K562 (cell line): ENCODE measurements at regions not wholly inside any gene's neighbourhood (a gene's known extent, or its start where the extent isn't known, plus 50 kb on each side); places are given as distances from the start of the nearest gene placed in this dataset.

Experiments used
- ATAC-seq: fragments of 200-7000 bp; cut with Tn5 transposase; 3 replicates; pipeline ENCODE4 v1.9.1; 2020; ENCODE audit warnings: moderate library complexity
- BruUV-seq: library from RNA; stranded (reverse); fragments of 400-500 nt; replicated peaks from 2 replicates; lab custom pipeline; 2021; lab: Mats Ljungman, UMichigan
- CTCF ChIA-PET: fragments of 300-600 bp; formaldehyde crosslinking; extraction: SDS; loops from one replicate; lab custom pipeline; 2021; ENCODE audit warnings: low intra/inter-chr PET ratio; lab: Yijun Ruan, JAX
- POLR2A ChIA-PET: fragments of 300-600, 350-650 bp; sonication (Branson Sonifier 250); formaldehyde crosslinking; extraction: SDS; loops from one replicate; lab custom pipeline; 2021; ENCODE audit warnings: antibody characterized with exemption, inconsistent platforms; lab: Yijun Ruan, JAX
- DNase-seq, 4 experiments: peaks; one replicate each; pipeline versions ENCODE4 v3.0.0 to v3.0.0-alpha.2; 2011 to 2018; ENCODE audit warnings: low spot score in 3 of 4, mixed read lengths in 3 of 4; ENCODE audit errors: extremely low read depth in 1 of 4
- FAIRE-seq: peaks from 2 replicates; lab custom pipeline; 2011; peaks lifted over from hg19 to GRCh38; lab: Jason Lieb, UNC
- H2AFZ ChIP-seq: 2 replicates; pipeline ENCODE4 v1.6.0; 2011; ENCODE audit warnings: low read depth, low read length, control low read depth, inconsistent platforms
- H3K27ac ChIP-seq: fragments of 200-600 bp; 3 replicates; pipeline ENCODE4 v1.8.0; 2011; ENCODE audit warnings: low read depth, mild to moderate bottlenecking, control low read depth, inconsistent platforms, low read length, moderate library complexity, mixed read lengths; ENCODE audit errors: extremely low read depth
- H3K27me3 ChIP-seq, 2 experiments: fragments of 300-600 bp in 1 of 2; 2 replicates in 1 of 2; 3 replicates in 1 of 2; pipeline versions ENCODE4 v1.6.0 to v1.8.0; 2011; ENCODE audit warnings: inconsistent platforms in 2 of 2, low read length in 2 of 2, mild to moderate bottlenecking in 1 of 2, mixed read lengths in 1 of 2, moderate library complexity in 1 of 2; ENCODE audit not compliant: control insufficient read depth in 2 of 2, insufficient read depth in 2 of 2
- H3K36me3 ChIP-seq: fragments of 300-600 bp; 3 replicates; pipeline ENCODE4 v1.8.0; 2011; ENCODE audit warnings: mild to moderate bottlenecking, low read length, inconsistent platforms; ENCODE audit not compliant: control insufficient read depth, insufficient read depth
- H3K4me1 ChIP-seq, 2 experiments: fragments of 200-600 bp in 1 of 2; replicated peaks in 1 of 2; 2 replicates in 1 of 2; 3 replicates in 1 of 2; pipeline versions ENCODE4 v1.5.1 to v1.8.0; 2011; ENCODE audit warnings: inconsistent platforms in 2 of 2, low read length in 2 of 2, mild to moderate bottlenecking in 1 of 2, mixed read lengths in 1 of 2, moderate library complexity in 1 of 2; ENCODE audit not compliant: control insufficient read depth in 2 of 2, insufficient read depth in 2 of 2
- H3K4me2 ChIP-seq: 2 replicates; pipeline ENCODE4 v1.6.1; 2011; ENCODE audit warnings: low read length, control low read depth, inconsistent platforms, mixed read lengths; ENCODE audit not compliant: insufficient read depth
- H3K4me3 ChIP-seq: fragments of 200-600 bp; sonication (generic), shearing (Covaris generic); 2 replicates; pipeline ENCODE4 v1.5.1; 2016; ENCODE audit warnings: control low read depth, inconsistent platforms
- H3K79me2 ChIP-seq: fragments of 200-600 bp; 3 replicates; pipeline ENCODE4 v1.8.0; 2011; ENCODE audit warnings: low read length, inconsistent platforms; ENCODE audit not compliant: control insufficient read depth, insufficient read depth
- H3K9ac ChIP-seq, 2 experiments: 2 replicates each; pipeline versions ENCODE4 v1.6.0 to v1.6.1; 2011; ENCODE audit warnings: low read depth in 2 of 2, low read length in 2 of 2, control low read depth in 1 of 2, inconsistent platforms in 1 of 2, mild to moderate bottlenecking in 1 of 2, mixed read lengths in 1 of 2; ENCODE audit not compliant: insufficient read depth in 1 of 2
- H3K9me1 ChIP-seq: one replicate; pipeline ENCODE4 v1.6.0; 2011; ENCODE audit warnings: inconsistent platforms, mild to moderate bottlenecking, low read length, moderate library complexity; ENCODE audit not compliant: control insufficient read depth, insufficient read depth
- H3K9me3 ChIP-seq: replicated peaks from 2 replicates; pipeline ENCODE4 v1.5.1; 2011; ENCODE audit warnings: low read depth, low read length, inconsistent platforms; ENCODE audit not compliant: control insufficient read depth, insufficient read depth
- H4K20me1 ChIP-seq: replicated peaks from 2 replicates; pipeline ENCODE4 v1.6.1; 2011; ENCODE audit warnings: low read length, inconsistent platforms, mixed read lengths; ENCODE audit not compliant: control insufficient read depth, insufficient read depth
- BDP1 ChIP-seq: IDR thresholded peaks from 3 replicates; pipeline ENCODE4 v1.6.1; 2011; ENCODE audit not compliant: insufficient read length, insufficient read depth
- CBX8 ChIP-seq: fragments of 200-600 bp; sonication (generic); IDR thresholded peaks from 2 replicates; pipeline ENCODE4 v1.6.1; 2012; ENCODE audit warnings: borderline replicate concordance, mixed run types, low read depth, mild to moderate bottlenecking, moderate library complexity, mixed read lengths, low read length, control low read depth, inconsistent platforms; ENCODE audit not compliant: poor library complexity, severe bottlenecking; ENCODE audit errors: extremely low read depth
- ELF2 ChIP-seq: fragments of 250-450 bp; sonication (Bioruptor Pico); IDR thresholded peaks from 2 replicates; pipeline ENCODE4 v1.5.0; 2021; ENCODE audit warnings: mild to moderate bottlenecking
- HOXB6 ChIP-seq: fragments of 250-450 bp; sonication (Bioruptor Pico); IDR thresholded peaks from 2 replicates; pipeline ENCODE4 v1.5.1; 2022; ENCODE audit warnings: mild to moderate bottlenecking, borderline replicate concordance
- KLF13 ChIP-seq: fragments of 450-650 bp; IDR thresholded peaks from 2 replicates; pipeline ENCODE4 v1.6.1; 2016; ENCODE audit warnings: missing genetic modification characterization, low read depth, mild to moderate bottlenecking, missing compliant biosample characterization, moderate library complexity, borderline replicate concordance
- LARP7 ChIP-seq: fragments of 450-650 bp; IDR thresholded peaks from 2 replicates; pipeline ENCODE4 v1.6.1; 2016
- NCOA1 ChIP-seq: fragments of 450-650 bp; IDR thresholded peaks from 2 replicates; pipeline ENCODE4 v1.6.1; 2016; ENCODE audit warnings: low read depth
- SOX6 ChIP-seq: fragments of 450-650 bp; IDR thresholded peaks from 2 replicates; pipeline ENCODE4 v1.6.1; 2014; ENCODE audit warnings: mild to moderate bottlenecking
- TAF1 ChIP-seq: IDR thresholded peaks from 2 replicates; pipeline ENCODE4 v1.6.1; 2011; ENCODE audit warnings: mild to moderate bottlenecking, low read length, moderate library complexity; ENCODE audit not compliant: insufficient read depth, control insufficient read depth, severe bottlenecking; ENCODE audit errors: extremely low read depth
- TCF7L2 ChIP-seq: fragments of 150-350 bp; IDR thresholded peaks from 2 replicates; pipeline ENCODE4 v1.6.1; 2016; ENCODE audit warnings: low read depth, mild to moderate bottlenecking, low read length, moderate library complexity
- TGIF2 ChIP-seq: sonication (generic); formaldehyde crosslinking; IDR thresholded peaks from 2 replicates; pipeline ENCODE4 v1.8.1; 2022; ENCODE audit warnings: mild to moderate bottlenecking, missing genetic modification reagents, moderate library complexity
- THRAP3 ChIP-seq: fragments of 450-650 bp; IDR thresholded peaks from 2 replicates; pipeline ENCODE4 v1.6.1; 2016; ENCODE audit warnings: mild to moderate bottlenecking, inconsistent platforms, borderline replicate concordance
- U2AF2 ChIP-seq: fragments of 200-400 bp; formaldehyde crosslinking; optimal IDR thresholded peaks from 2 replicates; pipeline ENCODE3; 2017; ENCODE audit warnings: low read depth, mild to moderate bottlenecking, low read length
- VEZF1 ChIP-seq: fragments of 200-800 bp; sonication (Bioruptor generic); IDR thresholded peaks from 2 replicates; pipeline ENCODE4 v1.6.1; 2017; ENCODE audit warnings: missing genetic modification characterization, missing compliant biosample characterization
- ZNF133 ChIP-seq: fragments of 250-450 bp; sonication (Bioruptor Pico); IDR thresholded peaks from 2 replicates; pipeline ENCODE4 v1.4.0; 2020; ENCODE audit warnings: mild to moderate bottlenecking
- ZNF197 ChIP-seq: fragments of 200-800 bp; sonication (Bioruptor generic); IDR thresholded peaks from 2 replicates; pipeline ENCODE4 v1.6.1; 2016; ENCODE audit warnings: low read depth, missing genetic modification characterization, missing compliant biosample characterization
- WGBS: fragments of 100-300 bp; shearing (Covaris generic); methylation state at CpG from one replicate; pipeline ENCODE4 v1.1.6; 2016; ENCODE audit warnings: low coverage, mixed read lengths; ENCODE audit not compliant: insufficient coverage; ENCODE audit errors: missing lambda C conversion rate; 5-methylcytosine and 5-hydroxymethylcytosine counted together
- in situ Hi-C: fragments of 300-500 bp; cut with MboI; formaldehyde crosslinking; loops from 4 replicates; pipeline ENCODE4 v1.15.0; 2018; ENCODE audit warnings: inconsistent platforms, mixed read lengths
- intact Hi-C: fragments of 100-400 bp; cut with micrococcal nuclease; formaldehyde crosslinking; loops from 2 replicates; pipeline ENCODE4 v1.14.2; 2022

DNA sequence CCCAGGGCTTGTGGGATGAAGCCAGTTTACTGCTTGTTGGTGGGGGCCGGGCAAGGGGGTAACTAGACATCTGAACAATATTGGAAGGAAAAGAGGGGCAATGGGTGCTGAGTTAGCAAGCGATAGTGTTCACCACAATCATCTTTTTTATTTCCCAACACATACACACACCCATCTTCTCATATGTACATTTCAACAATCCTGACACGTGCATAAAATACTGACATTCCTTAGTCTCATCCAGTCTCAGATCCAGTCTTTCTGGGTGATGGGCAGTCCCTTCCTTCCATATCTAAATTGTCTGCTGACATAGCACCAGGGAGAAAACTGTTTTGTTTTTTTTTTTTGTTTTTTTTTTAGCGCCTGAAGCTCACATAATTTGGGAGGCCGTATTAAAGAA, 333.6 kb upstream of the TRPC7 start:
- Histone ChIP-seq H3K79me2 (no peaks in the 10 kb centered on the region), H3K4me3 (no peak overlapping the region), H3K9ac (no peak overlapping the region), H4K20me1 (no peaks in the 10 kb centered on the region), H3K4me1 (no peaks in the 10 kb centered on the region), H3K27ac (no peak overlapping the region), H3K36me3 (no peaks in the 10 kb centered on the region), H3K9me3 (no peaks in the 10 kb centered on the region), H3K4me2 (no peak overlapping the region), H3K27me3 (no peaks in the 10 kb centered on the region), H3K9me1 (no peaks in the 10 kb centered on the region), H2AFZ (no peak overlapping the region)
- CTCF ChIA-PET: no interaction called here
- DNase-seq (no peak), ATAC-seq (no peak), FAIRE-seq (no peak)
- BruUV-seq: no TSS peak
- TF ChIP-seq ZNF133 (CRISPR knock-in tag) (no peak), LARP7 (no peak), TCF7L2 (no peak), ZNF197 (CRISPR knock-in tag) (no peak), TAF1 (no peak)
- POLR2A ChIA-PET: no interaction called here
- intact Hi-C loops: no loop called here
- WGBS: 17% methylated on average over 5 of the region's 5 CpGs
- in situ Hi-C loops: no loop called here

DNA sequence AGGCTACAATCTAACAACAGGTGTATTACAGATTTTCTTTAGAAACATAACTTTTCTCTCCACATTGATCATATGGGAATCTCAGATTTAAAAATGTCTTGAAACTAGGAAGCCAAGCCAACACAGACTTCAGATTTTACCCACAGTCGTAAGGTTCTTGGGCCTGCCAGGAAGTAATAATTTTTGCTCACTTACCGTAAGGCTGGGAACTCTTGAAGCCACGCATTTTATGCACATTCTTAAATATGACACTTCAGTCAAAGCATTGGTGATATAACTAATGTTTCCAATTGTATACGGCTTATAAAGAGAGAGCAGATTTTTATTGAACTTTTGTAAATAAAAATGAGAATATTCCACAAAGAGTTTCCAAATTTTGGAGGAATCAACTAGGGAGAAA, 328.9 kb upstream of the TRPC7 start:
- Histone ChIP-seq H3K27ac (no peak overlapping the region), H3K36me3 (no peaks in the 10 kb centered on the region), H3K4me3 (no peak overlapping the region), H3K9me1 (no peaks in the 10 kb centered on the region), H2AFZ (no peak overlapping the region), H3K9ac (no peak overlapping the region), H3K27me3 (no peaks in the 10 kb centered on the region), H4K20me1 (no peaks in the 10 kb centered on the region), H3K4me2 (no peak overlapping the region), H3K9me3 (no peaks in the 10 kb centered on the region), H3K4me1 (no peaks in the 10 kb centered on the region), H3K79me2 (no peaks in the 10 kb centered on the region)
- DNase-seq (no peak), FAIRE-seq (no peak), ATAC-seq (no peak)
- POLR2A ChIA-PET: interaction anchor here (1.4 kb wide), 1 partner anchor 9 kb away, joined by 3 read pairs; no protein-coding TSS in a partner anchor
- in situ Hi-C loops: no loop called here
- CTCF ChIA-PET: no interaction called here
- BruUV-seq: no TSS peak
- intact Hi-C loops: no loop called here
- 19% methylated on average over 4 of the region's 4 CpGs for WGBS
- TF ChIP-seq TGIF2 (CRISPR knock-in tag) (no peak), ELF2 (CRISPR knock-in tag) (no peak), BDP1 (no peak), THRAP3 (no peak), VEZF1 (CRISPR knock-in tag) (no peak), KLF13 (tag) (no peak), SOX6 (no peak), U2AF2 (no peak), NCOA1 (no peak), CBX8 (no peak), HOXB6 (CRISPR knock-in tag) (no peak)
